Hippocampal formation (tissue), 2 donors: ENCODE measurements at regions not wholly inside any gene's neighbourhood (a gene's known extent, or its start where the extent isn't known, plus 50 kb on each side); places are given as distances from the start of the nearest gene placed in this dataset.
"Not testable (repeated sequence)": the region's sequence is repeated elsewhere in the genome, so short reads cannot be mapped to it uniquely, and the experiment has no call there.

ENCODE experiments used
- DNase-seq, 2 donors: peaks; one replicate each; lab custom pipeline; 2025; lab: John Stamatoyannopoulos, UW

DNA sequence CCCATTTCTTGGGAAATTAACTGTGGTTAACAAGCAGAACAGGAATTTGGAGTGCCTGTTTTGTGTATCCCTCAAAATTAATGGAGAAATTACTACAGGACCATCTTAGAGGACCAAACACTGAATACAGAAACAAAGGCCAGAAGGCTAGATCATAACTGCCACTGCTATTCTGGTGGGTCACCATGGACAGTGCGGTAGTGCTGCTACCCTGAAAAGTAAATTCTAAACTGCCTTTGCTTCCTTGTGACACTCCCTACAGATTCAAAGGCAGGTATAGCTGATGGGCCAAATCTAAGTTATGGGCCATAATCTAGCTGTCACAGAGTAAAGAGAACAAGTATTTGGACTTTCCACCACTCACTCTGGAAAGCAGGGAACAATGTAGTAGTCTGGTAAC is 575.8 kb upstream of the ADGRB3 start:
- DNase-seq: no peak

DNA sequence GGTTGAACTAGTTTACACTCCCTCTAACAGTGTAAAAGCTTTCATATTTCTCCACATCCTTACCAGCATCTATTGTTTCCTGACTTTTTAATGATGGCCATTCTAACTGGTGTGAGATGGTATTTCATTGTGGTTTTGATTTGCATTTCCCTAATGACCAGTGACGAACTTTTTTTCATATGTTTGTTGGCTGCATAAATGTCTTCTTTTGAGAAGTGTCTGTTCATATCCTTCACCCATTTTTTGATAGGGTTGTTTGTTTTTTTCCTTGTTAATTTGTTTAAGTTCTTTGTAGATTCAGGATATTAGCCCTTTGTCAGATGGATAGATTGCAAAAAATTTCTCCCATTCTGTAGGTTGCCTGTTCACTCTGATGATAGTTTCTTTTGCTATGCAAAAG is 578.5 kb upstream of the ADGRB3 start:
- not testable (repeated sequence) for DNase-seq

DNA sequence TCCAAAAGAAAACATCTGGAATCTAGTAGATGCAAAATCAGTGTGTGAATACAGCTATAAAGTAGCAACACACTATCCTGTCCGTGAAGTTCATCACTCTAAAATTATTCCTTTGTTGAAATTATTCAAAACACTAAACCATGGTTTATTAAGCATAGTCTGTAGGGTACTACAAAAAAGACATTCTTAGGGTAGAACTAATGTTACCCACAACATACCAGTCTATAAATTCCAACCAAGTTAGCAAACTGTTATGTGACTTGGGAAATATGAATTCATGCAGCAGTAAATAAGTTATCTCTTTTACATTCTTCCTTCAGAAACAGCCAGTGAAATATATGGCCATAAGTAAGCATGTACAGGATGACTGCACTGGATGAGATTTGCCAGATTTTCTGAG is 580.3 kb upstream of the ADGRB3 start:
- no peak for DNase-seq

DNA sequence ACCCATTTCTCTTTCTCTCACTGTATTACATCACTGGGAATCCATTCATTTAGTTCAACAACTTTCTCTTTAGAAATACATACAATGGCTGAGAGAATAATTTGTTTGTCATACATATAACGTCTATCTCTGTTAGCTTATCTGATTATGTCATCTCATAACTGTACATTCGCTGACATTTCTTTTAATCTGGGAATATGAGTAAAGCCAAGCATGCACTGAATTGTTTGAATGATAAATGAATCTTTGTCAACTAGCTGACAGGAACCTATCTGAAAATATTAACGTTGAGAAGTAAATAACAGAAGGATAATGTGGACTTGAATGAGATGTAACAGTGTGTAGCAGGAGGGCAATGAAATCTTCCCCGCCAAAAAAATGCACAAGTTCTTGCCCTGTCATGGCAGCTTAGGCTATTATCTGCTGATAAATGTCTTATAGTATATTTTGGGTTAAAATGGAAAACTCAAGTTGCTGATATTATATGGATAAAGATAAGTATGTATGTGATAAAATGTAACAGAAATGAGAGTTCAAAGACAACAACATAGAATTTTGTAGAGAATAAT is 581.2 kb upstream of the ADGRB3 start:
- DNase-seq: no peak

DNA sequence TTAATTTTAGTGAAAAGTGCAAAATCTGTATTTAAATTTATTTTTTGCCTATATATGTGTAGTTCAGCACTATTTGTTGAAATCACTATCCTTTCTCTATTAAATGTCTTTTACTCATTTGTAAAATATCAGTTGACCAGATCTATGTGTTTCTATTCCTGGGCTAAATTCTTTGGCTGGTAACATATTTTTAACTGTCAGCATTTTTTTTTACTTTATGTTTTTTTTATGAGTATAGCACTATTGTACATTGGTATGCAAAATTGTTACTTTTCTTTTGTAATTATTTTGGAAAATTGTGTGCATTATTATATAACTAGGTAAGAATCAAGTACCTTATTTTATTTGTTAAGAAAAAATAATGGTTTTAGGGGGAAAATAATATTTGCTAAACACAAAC is 582.8 kb upstream of the ADGRB3 start:
- no peak for DNase-seq

DNA sequence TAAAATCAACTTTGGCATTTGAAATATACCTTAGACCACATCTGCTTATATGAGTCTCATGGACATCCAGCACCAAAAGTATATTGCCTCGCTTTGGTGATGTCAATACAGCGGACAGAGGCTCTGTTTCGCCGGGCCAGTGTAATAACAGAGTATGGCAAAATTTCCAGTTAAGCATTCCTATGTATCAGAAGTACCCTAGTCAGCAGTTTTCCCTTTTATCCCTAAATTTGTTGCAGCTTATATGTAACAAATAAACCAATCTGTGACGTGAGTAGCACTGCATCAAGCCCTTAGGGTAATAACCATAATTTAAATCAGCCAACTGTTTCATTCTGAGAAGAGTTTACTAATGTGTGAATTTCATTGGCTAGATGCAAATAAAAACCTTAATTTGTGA is 585.5 kb upstream of the ADGRB3 start:
- no peak for DNase-seq

DNA sequence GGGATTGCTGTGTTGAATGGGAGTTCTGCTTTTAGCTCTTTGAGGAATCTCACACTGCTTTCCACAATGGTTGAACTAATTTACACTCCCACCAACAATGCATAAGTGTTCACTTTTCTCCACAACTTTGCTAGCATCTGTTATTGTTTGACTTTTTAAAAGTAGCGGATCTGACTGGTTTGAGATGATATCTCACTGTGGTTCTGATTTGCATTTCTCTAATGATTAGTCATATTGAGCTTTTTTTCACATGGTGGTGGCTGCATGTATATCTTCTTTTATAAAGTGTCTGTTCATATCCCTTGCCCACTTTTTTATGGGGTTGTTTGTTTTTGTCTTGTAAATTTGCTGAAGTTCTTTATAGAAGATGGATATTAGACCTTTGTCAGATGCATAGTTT is 588.3 kb upstream of the ADGRB3 start:
- DNase-seq: no peak

DNA sequence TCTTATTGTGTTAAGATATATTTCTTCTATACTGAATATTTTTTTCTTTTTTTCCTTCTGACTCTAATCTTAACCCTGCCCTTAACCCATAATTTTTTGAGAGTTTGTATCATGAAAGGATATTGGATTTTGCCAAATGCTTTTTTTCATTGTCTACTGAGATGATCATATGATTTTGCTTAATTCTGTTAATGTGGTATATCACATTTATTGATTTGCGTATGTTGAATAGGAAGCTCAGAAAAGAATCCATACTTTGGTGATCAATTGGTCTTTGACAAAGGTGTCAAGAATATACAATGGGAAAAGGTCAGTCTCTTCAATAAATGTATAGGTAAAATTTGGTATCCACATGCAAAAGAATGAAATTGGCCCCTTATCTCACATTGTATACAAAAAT is 588.8 kb upstream of the ADGRB3 start:
- no peak for DNase-seq

DNA sequence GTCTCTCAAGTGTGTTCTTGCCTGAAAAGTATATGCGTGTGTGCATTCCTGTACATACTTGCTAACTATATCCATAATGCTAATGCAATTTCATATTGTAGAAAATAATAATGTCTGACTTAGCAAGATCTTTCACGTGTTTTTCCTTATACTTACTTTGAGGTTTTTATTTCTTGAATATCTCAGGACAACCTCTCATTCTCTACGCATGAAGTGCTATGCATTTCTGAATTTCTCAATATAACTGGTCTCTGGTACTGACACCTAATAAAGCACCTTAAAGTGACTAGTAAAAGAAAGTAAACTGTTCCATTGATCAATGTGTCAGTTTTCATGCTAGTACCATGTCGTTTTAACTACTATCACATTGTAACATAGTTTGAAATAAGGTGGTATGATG is 589.9 kb upstream of the ADGRB3 start:
- DNase-seq: no peak

DNA sequence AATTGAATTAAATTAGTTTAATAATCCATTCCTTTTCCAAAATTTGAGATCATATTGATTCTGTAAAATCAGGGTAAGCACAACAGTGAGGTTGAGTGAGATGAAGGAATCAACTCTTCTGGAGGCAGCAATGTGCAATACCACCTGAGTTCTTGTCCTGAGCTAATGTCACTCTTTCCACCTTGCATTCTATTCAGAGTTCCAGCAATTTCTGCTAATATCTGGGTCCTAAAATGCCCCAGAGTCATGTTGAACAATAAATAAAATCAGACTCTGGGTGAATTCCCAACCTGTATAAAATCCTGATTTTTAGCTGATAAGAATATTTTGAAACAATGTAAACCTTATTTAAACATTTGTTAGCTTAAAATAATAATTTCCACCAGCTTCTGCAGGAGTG is 590.8 kb upstream of the ADGRB3 start:
- no peak for DNase-seq

DNA sequence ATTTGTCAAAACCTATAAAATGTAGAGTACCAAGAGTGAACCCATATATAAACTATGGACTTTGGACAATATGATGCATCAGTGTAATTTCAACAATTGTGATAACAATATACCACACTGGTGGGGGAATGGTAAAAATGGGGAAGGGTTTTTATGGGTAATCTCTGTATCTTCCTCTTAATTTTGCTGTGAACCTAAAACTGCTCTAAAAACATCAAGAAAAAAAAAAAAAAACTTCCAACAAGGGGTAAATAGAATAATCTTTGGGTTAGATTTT is 592.0 kb upstream of the ADGRB3 start:
- DNase-seq: no peak

DNA sequence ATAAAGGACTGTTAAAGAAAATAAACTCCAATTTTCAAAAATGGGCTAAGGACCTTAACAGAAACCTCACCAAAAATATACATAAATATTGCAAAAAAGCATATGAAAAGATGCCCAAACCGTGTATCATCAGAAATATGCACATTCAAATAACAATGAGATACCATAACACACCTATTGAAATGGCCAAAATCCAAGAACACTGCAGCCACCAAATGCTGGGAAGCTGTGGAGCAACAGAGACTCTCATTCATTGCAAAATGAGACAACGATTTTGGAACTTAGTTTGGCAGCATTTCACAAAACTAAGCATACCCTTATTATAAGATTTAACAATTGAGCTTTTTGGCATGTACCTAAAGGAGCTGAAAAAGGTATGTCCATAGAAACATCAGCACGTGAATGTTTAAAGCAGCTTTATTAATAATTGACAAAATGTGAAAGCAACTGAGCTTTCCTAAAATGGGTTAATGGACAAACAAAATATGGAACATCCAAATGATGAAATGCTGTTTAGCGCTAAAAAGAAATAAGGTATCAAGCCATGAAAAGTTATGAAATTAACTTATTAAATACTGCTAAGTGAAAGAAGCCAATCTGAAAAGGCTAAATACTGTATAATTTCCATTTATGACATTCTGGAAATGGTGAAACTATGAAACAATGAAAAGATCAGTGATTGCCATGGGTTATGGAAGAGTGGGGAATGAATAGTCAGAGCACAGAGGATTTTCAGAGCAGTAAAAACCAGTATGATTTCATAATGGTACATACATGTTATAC is 592.6 kb upstream of the ADGRB3 start:
- no peak for DNase-seq

DNA sequence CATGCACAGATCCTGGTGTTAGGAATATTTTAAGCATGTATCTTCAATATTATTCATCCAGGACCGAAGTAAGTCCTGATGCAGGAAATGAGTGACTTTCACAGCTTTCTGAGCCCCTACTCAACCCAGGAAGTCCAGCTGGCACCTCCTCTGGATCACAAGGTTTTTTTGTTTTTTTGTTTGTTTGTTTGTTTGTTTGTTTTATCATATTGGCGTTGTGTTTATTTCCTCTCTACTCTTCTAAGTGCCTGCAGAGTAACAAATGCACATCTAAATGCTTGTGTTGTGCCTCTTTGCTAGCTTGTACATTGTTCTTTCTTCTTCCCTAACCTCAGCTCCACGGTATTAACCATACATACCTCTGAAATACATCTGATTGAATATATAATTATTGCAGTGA is 594.3 kb upstream of the ADGRB3 start:
- DNase-seq: no peak

DNA sequence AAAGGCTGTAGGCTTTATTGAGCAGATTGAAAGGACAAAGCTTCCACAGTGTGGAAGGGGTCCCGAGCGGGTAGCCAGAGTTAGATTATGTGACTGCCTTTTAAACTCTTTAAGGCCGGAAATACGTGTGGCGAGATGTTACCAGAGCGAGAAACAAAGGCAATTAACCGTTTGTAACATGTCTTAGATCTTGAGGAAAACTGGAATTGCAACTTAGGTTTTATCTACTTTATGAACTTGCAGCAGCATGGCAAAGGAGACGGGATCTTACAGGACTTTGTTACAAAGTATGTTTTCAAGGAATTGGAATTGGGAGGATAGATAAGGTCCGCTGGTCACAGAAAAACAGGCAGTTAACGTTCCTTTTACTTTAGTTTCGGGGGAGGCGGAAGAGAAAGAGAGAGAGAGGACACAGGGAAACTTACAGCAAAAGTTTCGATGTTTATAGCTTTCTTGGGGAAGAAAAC is 594.7 kb upstream of the ADGRB3 start:
- no peak for DNase-seq

DNA sequence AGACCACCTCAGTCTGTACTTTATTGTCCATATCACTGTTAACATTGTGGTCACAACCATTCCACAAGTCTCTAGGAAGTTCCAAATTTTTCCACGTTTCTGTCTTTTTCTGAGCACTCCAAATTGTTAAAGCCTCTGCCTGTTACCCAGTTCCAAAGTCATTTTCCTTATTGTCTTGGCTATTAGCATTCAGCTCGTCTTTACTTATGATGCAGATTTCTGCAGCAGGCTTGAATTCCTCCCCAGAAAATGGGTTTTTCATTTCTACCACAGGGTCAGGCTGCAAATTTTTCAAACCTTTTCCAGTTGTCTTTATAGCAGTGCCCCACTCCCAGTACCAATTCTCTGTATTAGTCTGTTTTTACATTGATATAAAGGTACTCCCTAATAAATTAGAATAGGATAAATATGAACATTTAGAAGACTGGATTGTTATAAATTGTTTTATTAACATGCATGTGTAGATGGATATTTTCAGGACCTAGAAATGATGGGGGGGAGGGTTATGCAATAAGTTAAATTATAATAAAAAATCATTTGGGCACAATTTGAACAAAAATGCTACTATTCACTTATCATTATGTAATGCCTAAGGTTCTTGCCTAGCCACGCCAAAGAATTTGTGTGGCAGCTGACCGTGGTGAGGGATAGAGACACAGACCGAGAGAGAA is 595.3 kb upstream of the ADGRB3 start:
- no peak for DNase-seq

DNA sequence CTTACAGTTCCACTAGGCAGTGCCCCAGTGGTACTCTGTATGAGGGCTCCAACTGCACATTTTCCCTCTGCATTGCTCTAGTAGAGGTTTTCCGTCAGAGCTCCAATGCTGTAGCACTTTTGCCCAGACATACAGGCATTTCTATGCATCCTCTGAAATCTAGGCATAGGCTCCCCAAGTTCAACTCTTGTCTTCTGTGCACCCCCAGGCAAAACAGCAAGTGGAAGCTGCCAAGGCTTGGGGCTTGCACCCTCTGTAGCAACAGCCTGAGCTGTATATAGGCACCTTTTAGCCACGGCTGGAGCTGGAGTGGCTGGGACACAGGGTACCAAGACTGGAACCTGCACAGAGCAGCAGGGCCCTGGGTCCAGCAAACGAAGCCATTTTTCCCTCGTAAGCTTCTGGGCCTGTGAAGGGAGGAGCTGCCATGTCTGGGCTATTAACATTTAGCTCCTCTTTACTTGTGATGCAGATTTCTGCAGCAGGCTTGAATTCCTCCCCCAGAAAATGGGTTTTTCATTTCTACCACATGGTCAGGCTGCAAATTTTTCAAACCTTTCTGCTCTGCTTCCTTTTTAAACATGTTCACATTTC is 596.2 kb upstream of the ADGRB3 start:
- DNase-seq: no peak

DNA sequence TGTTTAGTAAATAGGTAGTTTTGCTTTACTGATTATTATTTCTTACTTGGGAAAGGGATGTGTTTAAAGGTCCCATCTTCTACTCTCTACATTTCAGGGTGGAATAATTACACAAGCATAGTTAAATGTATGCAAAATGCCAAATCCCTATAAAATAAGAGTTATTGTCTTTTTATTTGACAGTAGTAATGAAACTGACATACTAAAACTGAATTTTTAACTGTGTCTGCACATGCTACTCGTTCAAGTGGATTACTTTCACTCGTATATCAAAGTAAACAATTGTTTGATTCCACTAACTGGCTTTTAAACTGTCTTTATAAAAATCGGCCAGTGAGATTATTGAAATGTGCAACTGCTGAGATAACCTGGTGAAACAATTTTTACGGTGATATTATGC is 602.9 kb upstream of the ADGRB3 start:
- no peak for DNase-seq

DNA sequence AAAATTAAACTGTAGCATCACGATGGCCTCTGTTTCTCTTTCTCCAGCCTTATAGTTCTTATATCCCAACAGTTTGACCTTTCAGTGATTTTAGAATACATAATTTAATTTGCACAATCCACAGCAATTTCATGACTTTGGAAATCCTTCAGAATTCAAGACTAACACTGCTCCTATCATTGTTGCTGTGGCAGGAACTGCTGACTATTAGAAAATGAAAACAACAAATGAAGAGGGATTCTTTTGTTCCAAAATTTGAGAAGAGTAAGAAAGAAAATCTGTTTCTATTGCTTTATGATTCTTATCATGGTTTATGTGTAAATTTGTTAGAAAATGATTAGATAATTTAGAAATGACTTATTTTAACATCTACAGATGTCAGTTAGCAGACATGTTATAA is 604.0 kb upstream of the ADGRB3 start:
- no peak for DNase-seq

DNA sequence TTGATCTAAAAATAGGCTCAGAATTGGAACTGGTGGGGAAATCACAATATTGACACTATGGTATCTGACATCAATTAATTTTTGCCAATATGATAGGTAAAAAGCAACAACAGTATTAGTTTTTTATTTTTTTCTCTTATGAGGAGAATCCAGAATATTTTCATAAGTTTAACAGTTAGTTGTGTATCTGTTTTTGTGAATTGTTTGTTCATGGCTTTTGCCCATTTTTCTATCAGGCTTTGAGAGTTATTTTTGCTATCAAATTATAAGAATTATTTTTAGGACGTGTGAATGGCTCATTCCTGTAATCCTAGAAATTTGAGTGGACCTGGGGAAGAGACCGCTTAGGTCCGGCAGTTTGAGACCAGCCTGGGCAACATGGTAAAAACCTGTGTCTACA is 608.6 kb upstream of the ADGRB3 start:
- no peak for DNase-seq

DNA sequence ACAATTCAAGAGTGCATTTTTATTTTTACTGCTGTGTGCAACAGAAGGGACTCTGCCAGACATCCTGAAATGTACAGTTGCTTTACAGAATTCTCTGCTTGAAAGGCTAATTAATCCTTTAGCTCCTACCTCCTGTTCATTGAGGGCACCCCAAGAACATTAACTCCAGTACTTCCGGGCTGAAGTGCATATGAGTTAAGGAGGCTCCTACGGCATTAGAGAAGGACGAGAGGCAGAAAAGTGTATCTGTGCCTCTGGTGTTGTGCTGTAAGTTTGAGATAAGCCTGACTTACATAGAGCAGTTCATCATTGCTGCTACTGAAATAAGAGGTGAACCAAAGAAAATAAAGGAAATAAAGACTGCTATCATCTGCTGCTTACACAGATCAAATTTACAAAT is 609.3 kb upstream of the ADGRB3 start:
- no peak for DNase-seq

DNA sequence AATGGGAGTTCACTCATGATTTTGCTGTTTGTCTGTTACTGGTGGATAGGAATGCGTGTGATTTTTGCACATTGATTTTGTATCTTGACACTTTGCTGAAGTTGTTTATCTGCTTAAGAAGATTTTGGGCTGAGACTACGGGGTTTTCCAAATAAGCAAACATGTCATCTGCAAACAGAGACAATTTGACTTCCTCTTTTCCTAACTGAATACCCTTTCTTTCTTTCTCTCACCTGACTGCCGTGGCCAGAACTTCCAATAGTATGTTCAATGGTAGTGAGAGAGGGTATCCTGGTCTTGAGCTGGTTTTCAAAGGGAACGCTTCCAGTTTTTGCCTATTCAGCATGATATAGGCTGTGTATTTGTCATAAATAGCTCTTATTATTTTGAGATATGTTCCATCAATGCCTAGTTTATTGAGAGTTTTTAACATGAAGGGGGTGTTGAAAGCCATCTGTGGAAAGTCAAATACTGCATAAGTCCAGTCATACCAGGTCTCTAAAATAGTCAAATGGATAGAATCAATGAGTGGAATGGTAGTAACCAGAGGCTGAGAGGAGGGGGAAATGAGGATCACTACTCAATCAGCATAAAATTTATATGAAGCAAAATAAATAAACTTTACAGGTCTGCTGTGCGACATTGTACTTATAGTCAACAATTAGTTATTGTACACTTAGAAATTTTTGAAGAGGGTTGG is 610.4 kb upstream of the ADGRB3 start:
- no peak for DNase-seq

DNA sequence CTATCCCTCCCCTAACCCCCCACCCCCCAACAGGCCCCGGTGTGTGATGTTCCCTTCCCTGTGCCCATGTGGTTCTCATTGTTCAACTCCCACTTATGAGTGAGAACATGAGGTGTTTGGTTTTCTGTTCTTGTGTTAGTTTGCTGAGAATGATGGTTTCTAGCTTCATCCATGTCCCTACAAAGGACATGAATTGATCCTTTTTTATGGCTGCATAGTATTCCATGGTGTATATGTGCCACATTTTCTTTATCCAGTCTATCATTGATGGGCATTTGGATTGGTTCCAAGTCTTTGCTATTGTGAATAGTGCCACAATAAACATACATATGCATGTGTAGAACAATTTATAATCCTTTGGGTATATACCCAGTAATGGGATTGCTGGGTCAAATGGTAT is 612.1 kb upstream of the ADGRB3 start:
- not testable (repeated sequence) for DNase-seq
